ENCODE measurements at regions not wholly inside any gene's neighbourhood (a gene's known extent, or its start where the extent isn't known, plus 50 kb on each side); places are given as distances from the start of the nearest gene placed in this dataset.

GRCh38 chr4:1475277-1476139, 69.3 kb upstream of the NKX1-1 start:
- H3K9me3 Mint-ChIP-seq (ENCODE audit: unreplicated experiment), result peaks cover 8% of the 10 kb centered on the region
- H3K36me3 Mint-ChIP-seq (ENCODE audit: unreplicated experiment), result no peaks in the 10 kb centered on the region
- TF ChIP-seq CTCF (IDR thresholded peaks at IDR 0.05), result no peak
- H3K4me1 Mint-ChIP-seq (ENCODE audit: unreplicated experiment), result no peaks in the 10 kb centered on the region
- no peak overlapping the region for H3K27ac Mint-ChIP-seq (ENCODE audit: unreplicated experiment)
- no peak for DNase-seq (ENCODE audit: extremely low spot score, unreplicated experiment)
- H3K4me3 Mint-ChIP-seq (ENCODE audit: unreplicated experiment), result no peak overlapping the region
- no peaks in the 10 kb centered on the region for H3K27me3 Mint-ChIP-seq (ENCODE audit: unreplicated experiment)

GRCh38 chr4:1474126-1475090, 68.2 kb upstream of the NKX1-1 start:
- no peak overlapping the region for H3K27ac Mint-ChIP-seq (ENCODE audit: unreplicated experiment)
- no peak overlapping the region for H3K4me3 Mint-ChIP-seq (ENCODE audit: unreplicated experiment)
- no peak for TF ChIP-seq CTCF (IDR thresholded peaks at IDR 0.05)
- no peak for DNase-seq (ENCODE audit: extremely low spot score, unreplicated experiment)
- peaks cover 8% of the 10 kb centered on the region for H3K9me3 Mint-ChIP-seq (ENCODE audit: unreplicated experiment)
- no peaks in the 10 kb centered on the region for H3K27me3 Mint-ChIP-seq (ENCODE audit: unreplicated experiment)
- no peaks in the 10 kb centered on the region for H3K4me1 Mint-ChIP-seq (ENCODE audit: unreplicated experiment)
- no peaks in the 10 kb centered on the region for H3K36me3 Mint-ChIP-seq (ENCODE audit: unreplicated experiment)

- no peaks in the 10 kb centered on the region for H3K4me1 Mint-ChIP-seq (ENCODE audit: unreplicated experiment)
- TF ChIP-seq CTCF (IDR thresholded peaks at IDR 0.05), result no peak
- DNase-seq (ENCODE audit: extremely low spot score, unreplicated experiment), result no peak
- peaks cover 10% of the 10 kb centered on the region for H3K9me3 Mint-ChIP-seq (ENCODE audit: unreplicated experiment)
- H3K4me3 Mint-ChIP-seq (ENCODE audit: unreplicated experiment), result no peak overlapping the region
- H3K36me3 Mint-ChIP-seq (ENCODE audit: unreplicated experiment), result no peaks in the 10 kb centered on the region
- H3K27me3 Mint-ChIP-seq (ENCODE audit: unreplicated experiment), result no peaks in the 10 kb centered on the region
- H3K27ac Mint-ChIP-seq (ENCODE audit: unreplicated experiment), result no peak overlapping the region
Measured at GRCh38 chr4:1473718-1474117, 67.5 kb upstream of the NKX1-1 start.

- no peak overlapping the region for H3K27ac Mint-ChIP-seq (ENCODE audit: unreplicated experiment)
- TF ChIP-seq CTCF (IDR thresholded peaks at IDR 0.05), result no peak
- no peak overlapping the region for H3K4me3 Mint-ChIP-seq (ENCODE audit: unreplicated experiment)
- no peaks in the 10 kb centered on the region for H3K27me3 Mint-ChIP-seq (ENCODE audit: unreplicated experiment)
- peaks cover 15% of the 10 kb centered on the region for H3K9me3 Mint-ChIP-seq (ENCODE audit: unreplicated experiment)
- no peaks in the 10 kb centered on the region for H3K36me3 Mint-ChIP-seq (ENCODE audit: unreplicated experiment)
- no peak for DNase-seq (ENCODE audit: extremely low spot score, unreplicated experiment)
- no peaks in the 10 kb centered on the region for H3K4me1 Mint-ChIP-seq (ENCODE audit: unreplicated experiment)
Measured at GRCh38 chr4:1472911-1473518, 66.8 kb upstream of the NKX1-1 start.
